GM21717 (cell line): ENCODE measurements at regions not wholly inside any gene's neighbourhood (a gene's known extent, or its start where the extent isn't known, plus 50 kb on each side); places are given as distances from the start of the nearest gene placed in this dataset.
A peak's percentile ranks its signal among the peaks of the same experiment; 100 is the strongest.
"Not testable (repeated sequence)": the region's sequence is repeated elsewhere in the genome, so short reads cannot be mapped to it uniquely, and the experiment has no call there.

Experiments used
- ATAC-seq: cut with Tn5 transposase; IDR thresholded peaks from one replicate; pipeline ENCODE4 v1.9.1; 2021; ENCODE audit warnings: mild to moderate bottlenecking, moderate library complexity; ENCODE audit not compliant: unreplicated experiment

GRCh38 chr6:61622601-61623000, 663.4 kb downstream of the KHDRBS2 start:
- ATAC-seq: no peak

- ATAC-seq: no peak
These were observed 671.9 kb downstream of the KHDRBS2 start for GRCh38 chr6:61614119-61614518.

GRCh38 chr6:61606500-61606899, 679.5 kb downstream of the KHDRBS2 start:
- no peak for ATAC-seq

GRCh38 chr6:61605851-61606250, 680.2 kb downstream of the KHDRBS2 start:
- ATAC-seq: not testable (repeated sequence)

- ATAC-seq: not testable (repeated sequence)
These were observed 683.9 kb downstream of the KHDRBS2 start for GRCh38 chr6:61602171-61602570.

- no peak for ATAC-seq
These were observed 693.8 kb downstream of the KHDRBS2 start for GRCh38 chr6:61592238-61592637.

- ATAC-seq: no peak
These were observed 699.0 kb downstream of the KHDRBS2 start for GRCh38 chr6:61586934-61587537.

- no peak for ATAC-seq
These were observed 700.5 kb downstream of the KHDRBS2 start for GRCh38 chr6:61585504-61585903.

- ATAC-seq: no peak
These were observed 723.9 kb downstream of the KHDRBS2 start for GRCh38 chr6:61562098-61562497.

- ATAC-seq: no peak
These were observed 727.2 kb downstream of the KHDRBS2 start for GRCh38 chr6:61558796-61559195.

GRCh38 chr6:61555993-61556392, 730.0 kb downstream of the KHDRBS2 start:
- no peak for ATAC-seq

- ATAC-seq: peak; percentile 98
These were observed 747.2 kb downstream of the KHDRBS2 start for GRCh38 chr6:61538801-61539200.

GRCh38 chr6:61532749-61533148, 753.3 kb downstream of the KHDRBS2 start:
- ATAC-seq: not testable (repeated sequence)
